HG02852 (cell line): ENCODE measurements at regions not wholly inside any gene's neighbourhood (a gene's known extent, or its start where the extent isn't known, plus 50 kb on each side); places are given as distances from the start of the nearest gene placed in this dataset.

ENCODE experiments used
- ATAC-seq: cut with Tn5 transposase; IDR thresholded peaks from one replicate; pipeline ENCODE4 v1.9.1; 2021; ENCODE audit warnings: mild to moderate bottlenecking, moderate library complexity; ENCODE audit not compliant: unreplicated experiment

- ATAC-seq: no peak
Observed at GRCh38 chr2:83584672-83585071, 874.4 kb downstream of the SUCLG1 start.

DNA sequence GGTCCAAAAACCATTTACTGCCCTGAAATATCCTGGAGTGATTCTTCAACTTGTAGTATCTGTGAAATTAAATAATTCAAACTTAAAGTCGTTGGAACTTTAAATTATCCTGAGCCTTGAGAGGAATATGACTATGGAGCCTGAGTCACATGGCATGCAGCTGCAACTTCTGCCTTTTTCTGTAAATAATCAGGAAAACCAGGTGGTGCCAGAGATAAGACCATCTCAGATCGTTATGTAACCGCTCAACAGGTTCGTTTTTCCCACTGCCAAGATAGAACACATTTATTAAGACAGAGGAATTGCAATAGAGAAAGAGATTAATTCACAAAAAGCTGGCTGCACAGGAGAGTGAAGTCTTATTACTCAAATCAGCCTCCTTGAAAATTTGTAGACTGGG is 876.5 kb downstream of the SUCLG1 start:
- no peak for ATAC-seq

DNA sequence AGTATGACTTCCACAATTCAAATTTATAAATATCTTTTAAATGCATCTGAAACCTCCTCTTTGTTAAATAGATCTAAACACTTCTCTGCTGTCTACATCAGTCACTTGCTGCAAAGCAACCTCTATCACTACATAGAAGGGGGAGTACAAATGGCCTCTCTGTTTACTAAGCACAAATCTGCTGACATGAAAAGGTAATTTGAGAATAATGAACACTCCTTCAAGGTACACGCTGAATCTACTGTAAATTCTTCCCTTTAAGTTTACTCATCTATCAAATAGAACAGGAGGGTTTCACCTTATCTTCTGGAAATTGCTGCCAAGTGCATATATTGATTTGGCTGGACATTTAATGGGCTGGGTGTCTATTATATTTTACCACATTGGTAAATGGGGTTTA is 879.6 kb downstream of the SUCLG1 start:
- ATAC-seq: no peak

- ATAC-seq: no peak
Observed at GRCh38 chr2:83578405-83578804, 880.7 kb downstream of the SUCLG1 start.

- ATAC-seq: no peak
Observed at GRCh38 chr2:83574614-83575013, 884.5 kb downstream of the SUCLG1 start.

GRCh38 chr2:83573060-83573459 is 886.0 kb downstream of the SUCLG1 start:
- ATAC-seq: no peak

- no peak for ATAC-seq
Observed at GRCh38 chr2:83572400-83572799, 886.7 kb downstream of the SUCLG1 start.

DNA sequence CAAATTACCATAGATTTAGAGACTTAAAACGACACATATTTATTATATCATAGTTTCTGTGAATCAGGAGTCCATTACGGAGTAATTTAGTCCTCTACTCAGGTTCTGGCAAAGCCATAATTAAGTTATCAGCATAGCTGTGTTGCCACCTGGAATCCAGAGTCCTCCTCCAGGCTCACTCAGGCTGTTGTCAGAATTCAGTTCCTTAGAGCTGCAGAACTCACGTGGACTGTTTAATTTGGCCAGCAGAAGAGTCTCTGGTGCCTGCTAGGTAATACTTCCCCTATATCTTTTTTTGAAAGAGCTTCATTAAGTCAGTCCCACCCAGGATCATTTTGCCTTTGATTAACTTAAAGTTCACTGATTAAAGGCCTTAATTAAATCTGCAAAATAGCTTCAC is 891.5 kb downstream of the SUCLG1 start:
- no peak for ATAC-seq

DNA sequence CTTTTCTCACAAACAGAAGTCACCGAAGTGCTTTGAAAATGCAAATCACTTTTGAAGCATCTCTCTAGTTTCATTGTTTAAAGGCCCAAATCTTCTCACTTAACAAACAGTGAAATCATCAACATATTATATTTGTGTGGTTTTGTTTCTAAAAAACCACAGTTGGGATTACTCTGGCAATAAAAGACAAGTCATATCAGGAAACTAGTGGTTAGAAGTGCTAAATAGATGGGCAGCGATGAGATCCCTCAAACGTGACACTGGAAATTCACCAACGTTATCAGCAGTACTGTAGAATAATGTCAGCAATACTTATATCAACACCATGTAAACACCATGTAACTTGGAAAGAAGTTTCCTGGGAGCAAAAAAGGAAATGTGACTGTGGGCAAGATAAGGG is 893.5 kb downstream of the SUCLG1 start:
- ATAC-seq: no peak

DNA sequence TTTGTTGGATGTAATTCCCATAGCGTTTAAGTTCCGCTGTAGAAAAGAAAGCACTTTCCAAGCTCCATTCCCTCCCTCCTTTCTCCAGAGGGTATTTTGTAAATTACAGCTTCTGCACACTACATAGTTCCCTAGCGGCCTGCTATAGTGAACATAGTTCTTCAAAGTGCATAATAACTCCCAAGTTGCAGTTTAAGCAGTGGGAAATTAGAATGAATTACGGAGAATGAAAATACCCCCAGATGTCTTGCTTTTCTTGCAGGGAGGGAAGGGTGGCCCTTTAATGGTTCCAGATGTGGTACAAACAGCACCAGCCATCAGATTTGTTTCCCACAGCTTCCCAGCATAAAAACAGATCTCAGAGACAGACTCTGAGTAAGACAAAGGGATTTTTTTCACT is 893.9 kb downstream of the SUCLG1 start:
- ATAC-seq: no peak

DNA sequence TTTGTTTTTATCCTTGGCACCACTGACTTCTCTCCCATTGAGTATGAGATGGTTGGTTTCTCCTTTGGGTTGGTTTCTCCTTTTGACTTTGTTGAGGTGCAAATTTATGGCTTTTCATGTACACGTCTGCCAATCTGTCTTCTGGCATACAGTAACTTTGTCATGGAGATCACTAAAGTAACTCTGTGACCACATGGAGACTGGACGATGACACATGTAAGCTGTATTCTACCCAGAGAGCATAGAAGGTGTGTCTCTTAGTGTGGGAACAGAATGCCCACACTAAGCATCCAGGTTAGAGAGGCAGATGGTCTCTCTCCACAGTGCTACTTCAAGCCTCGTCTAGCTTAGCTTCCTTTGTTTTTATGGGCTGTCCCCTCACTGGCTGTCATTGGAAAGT is 897.5 kb downstream of the SUCLG1 start:
- no peak for ATAC-seq

DNA sequence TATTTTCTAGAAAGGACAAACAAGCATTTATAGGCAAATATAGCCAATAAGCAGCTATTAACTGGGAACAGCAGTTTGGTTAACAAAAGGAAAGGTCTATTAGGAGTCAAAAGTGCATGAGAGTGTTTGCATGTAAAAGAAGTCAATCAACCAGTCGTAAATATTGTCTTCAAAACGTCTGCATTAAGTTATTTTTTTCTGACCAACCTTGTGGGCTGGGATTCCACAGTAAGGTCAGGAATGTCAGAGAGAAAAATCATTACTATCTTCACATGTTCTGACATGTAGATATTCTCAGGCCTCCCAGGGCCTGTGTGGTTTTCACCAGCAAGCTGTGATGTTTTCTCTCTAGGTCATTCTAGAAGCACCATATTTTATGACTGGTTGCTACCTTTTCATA is 922.5 kb downstream of the SUCLG1 start:
- no peak for ATAC-seq

- ATAC-seq: no peak
Observed at GRCh38 chr2:83534416-83534815, 924.7 kb downstream of the SUCLG1 start.

- no peak for ATAC-seq
Observed at GRCh38 chr2:83531206-83531826, 927.8 kb downstream of the SUCLG1 start.

GRCh38 chr2:83528767-83529166 is 930.3 kb downstream of the SUCLG1 start:
- no peak for ATAC-seq

- no peak for ATAC-seq
Observed at GRCh38 chr2:83522891-83523493, 936.1 kb downstream of the SUCLG1 start.

- ATAC-seq: no peak
Observed at GRCh38 chr2:83517727-83518368, 941.2 kb downstream of the SUCLG1 start.

DNA sequence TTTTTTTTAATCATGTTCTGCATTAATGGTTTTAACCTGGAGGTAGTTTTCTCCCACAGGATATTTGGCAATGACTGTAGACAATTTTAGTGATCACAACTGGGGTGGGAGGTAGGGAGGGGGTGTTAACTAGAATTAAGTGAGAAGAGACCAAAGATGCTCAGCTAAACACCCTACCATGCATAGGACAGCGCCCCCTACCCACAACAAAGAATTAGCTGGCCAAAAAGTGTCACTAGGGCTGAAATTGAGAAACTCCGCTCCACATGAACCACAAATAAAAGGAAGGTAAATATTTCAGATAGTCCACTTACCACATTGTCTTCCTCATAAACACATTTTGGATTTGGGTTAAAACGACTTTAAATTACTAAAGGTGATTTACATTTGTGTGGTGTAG is 942.6 kb downstream of the SUCLG1 start:
- ATAC-seq: no peak

DNA sequence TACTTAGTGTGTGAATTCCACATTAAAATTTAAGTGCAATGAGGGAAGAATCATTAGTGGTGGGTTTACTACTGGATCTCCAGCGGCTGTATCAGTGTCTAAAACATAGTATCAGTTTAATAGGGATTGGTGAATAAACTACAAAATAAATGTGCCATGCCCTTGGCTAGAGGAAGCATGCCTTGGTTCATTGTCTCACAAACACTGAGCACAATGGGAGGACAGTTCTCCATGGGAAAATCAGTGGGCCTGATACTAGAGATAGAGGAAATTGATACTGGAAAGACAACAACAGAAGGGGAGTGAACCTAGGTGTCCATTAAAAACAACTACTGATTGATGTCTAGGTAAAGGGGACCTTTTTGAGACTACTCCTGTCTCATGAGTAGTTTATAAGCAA is 971.6 kb downstream of the SUCLG1 start:
- ATAC-seq: no peak

- ATAC-seq: no peak
Observed at GRCh38 chr2:83481436-83481835, 977.6 kb downstream of the SUCLG1 start.

DNA sequence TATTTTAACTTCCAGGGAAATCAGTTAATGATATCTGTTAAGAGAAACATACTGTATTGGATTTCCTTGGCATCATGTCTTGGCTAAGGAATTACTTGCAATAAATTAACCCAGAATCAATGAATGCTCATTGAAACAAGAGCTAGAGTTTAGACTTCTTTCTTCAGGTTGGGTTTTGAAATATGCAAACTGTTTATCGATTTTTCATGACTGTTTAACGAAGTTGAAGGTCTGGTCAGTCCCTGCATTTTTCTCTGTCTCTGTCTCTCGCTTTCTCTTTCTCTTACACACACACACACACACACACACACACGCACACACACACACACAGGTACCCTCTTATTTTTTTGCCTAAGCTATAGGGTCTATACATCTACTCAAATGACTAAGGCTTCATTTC is 981.0 kb downstream of the SUCLG1 start:
- no peak for ATAC-seq

GRCh38 chr2:83475371-83475770 is 983.7 kb downstream of the SUCLG1 start:
- no peak for ATAC-seq

DNA sequence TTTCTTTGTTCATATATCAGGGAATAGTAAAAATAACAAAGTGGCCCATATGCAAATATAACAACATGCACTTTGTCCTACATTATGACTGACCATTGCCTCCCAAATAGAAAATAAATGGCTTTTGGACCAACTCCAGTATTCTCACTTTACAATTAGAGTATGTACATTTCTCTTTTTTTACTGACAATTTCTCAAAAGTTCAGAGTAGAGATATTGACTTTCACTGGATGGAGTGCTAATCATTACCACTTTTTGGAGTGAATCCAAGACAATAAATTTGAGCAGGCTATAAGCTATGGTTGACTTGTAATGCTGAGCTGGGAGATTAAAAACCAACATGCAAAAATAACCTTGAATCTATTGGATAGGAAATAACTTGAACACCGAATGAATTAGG is 987.4 kb downstream of the SUCLG1 start:
- ATAC-seq: no peak
